ENCODE measurements at regions not wholly inside any gene's neighbourhood (a gene's known extent, or its start where the extent isn't known, plus 50 kb on each side); places are given as distances from the start of the nearest gene placed in this dataset.

GRCh38 chr11:69910519-69911309 is 91.5 kb upstream of the FGF3 start:
- no peaks in the 10 kb centered on the region for H3K9me3 Mint-ChIP-seq
- H3K9me3 ChIP-seq (ENCODE audit: control insufficient read depth in 1 of 2, insufficient read depth in 1 of 2, low read length in 2 of 2): peaks cover 0 to 15% of the 10 kb centered on the region in 2 experiments
- no peak for TF ChIP-seq CTCF (IDR thresholded peaks at IDR 0.05)
- peaks cover 2% of the 10 kb centered on the region for H3K4me1 ChIP-seq (ENCODE audit: insufficient read depth, low read length)
- CTCF ChIA-PET: no interaction called here
- no peaks in the 10 kb centered on the region for H3K36me3 Mint-ChIP-seq (ENCODE audit: low read depth)
- DNase-seq (no peak), ATAC-seq (ENCODE audit: poor library complexity) (no peak)
- no peak overlapping the region for H3K4me3 ChIP-seq (ENCODE audit: low read length)
- POLR2A ChIA-PET: no interaction called here
- H3K27me3 Mint-ChIP-seq: peaks cover 51% of the 10 kb centered on the region
- H3K27ac ChIP-seq (ENCODE audit: low read depth in 1 of 2, low read length in 2 of 2): no peak overlapping the region
- no peaks in the 10 kb centered on the region for H3K4me1 Mint-ChIP-seq (ENCODE audit: low read depth)
- H3K27ac Mint-ChIP-seq: no peak overlapping the region
- intact Hi-C loops (cut with DNase I, micrococcal nuclease): loop anchor here in 1 of 2 experiments (2.0 kb wide), 1 partner anchor 286 kb away; no protein-coding TSS in a partner anchor
- peaks cover 23 to 36% of the 10 kb centered on the region in 2 experiments for H3K27me3 ChIP-seq (ENCODE audit: control insufficient read depth in 1 of 2, insufficient read depth in 2 of 2, low read length in 2 of 2)
- no peak overlapping the region for H3K4me3 Mint-ChIP-seq
- no peaks in the 10 kb centered on the region for H3K36me3 ChIP-seq (ENCODE audit: insufficient read depth, low read length)

GRCh38 chr11:69911310-69912160 is 92.3 kb upstream of the FGF3 start:
- no peak overlapping the region for H3K27ac Mint-ChIP-seq
- no peak for DNase-seq
- Histone ChIP-seq H3K9me3 (ENCODE audit: control insufficient read depth in 1 of 2, insufficient read depth in 1 of 2, low read length in 2 of 2) (peaks cover 0 to 23% of the 10 kb centered on the region in 2 experiments), H3K4me1 (ENCODE audit: insufficient read depth, low read length) (peaks cover 2% of the 10 kb centered on the region), H3K27me3 (ENCODE audit: control insufficient read depth in 1 of 2, insufficient read depth in 2 of 2, low read length in 2 of 2) (peaks cover 28 to 35% of the 10 kb centered on the region in 2 experiments), H3K4me3 (ENCODE audit: low read length) (no peak overlapping the region), H3K27ac (ENCODE audit: low read depth in 1 of 2, low read length in 2 of 2) (no peak overlapping the region), H3K36me3 (ENCODE audit: insufficient read depth, low read length) (no peaks in the 10 kb centered on the region)
- ChIA-PET CTCF (no interaction called here), POLR2A (no interaction called here)
- H3K27me3 Mint-ChIP-seq: peaks cover 49% of the 10 kb centered on the region
- no peaks in the 10 kb centered on the region for H3K36me3 Mint-ChIP-seq (ENCODE audit: low read depth)
- no peak overlapping the region for H3K4me3 Mint-ChIP-seq
- intact Hi-C loops (cut with DNase I, micrococcal nuclease): loop anchor here in 1 of 2 experiments (2.0 kb wide), 1 partner anchor 285 kb away; no protein-coding TSS in a partner anchor
- H3K4me1 Mint-ChIP-seq (ENCODE audit: low read depth): no peaks in the 10 kb centered on the region
- no peaks in the 10 kb centered on the region for H3K9me3 Mint-ChIP-seq
- no peak for TF ChIP-seq CTCF (IDR thresholded peaks at IDR 0.05)
- no peak for ATAC-seq (ENCODE audit: poor library complexity)

- no peak for DNase-seq
These were observed 93.1 kb upstream of the FGF3 start for GRCh38 chr11:69912161-69912910.

More at GRCh38 chr11:69912161-69912910, 93.1 kb upstream of the FGF3 start:
- H3K9me3 ChIP-seq (ENCODE audit: control insufficient read depth in 1 of 2, insufficient read depth in 1 of 2, low read length in 2 of 2): peaks cover 0 to 28% of the 10 kb centered on the region in 2 experiments
- no peaks in the 10 kb centered on the region for H3K9me3 Mint-ChIP-seq
- no peak overlapping the region for H3K27ac ChIP-seq (ENCODE audit: low read depth in 1 of 2, low read length in 2 of 2)
- POLR2A ChIA-PET: no interaction called here
- H3K4me3 Mint-ChIP-seq: no peak overlapping the region
- intact Hi-C loops (cut with DNase I, micrococcal nuclease): no loop called here
- H3K4me3 ChIP-seq (ENCODE audit: low read length): no peak overlapping the region
- peaks cover 2% of the 10 kb centered on the region for H3K4me1 ChIP-seq (ENCODE audit: insufficient read depth, low read length)
- peaks cover 44% of the 10 kb centered on the region for H3K27me3 Mint-ChIP-seq
- H3K4me1 Mint-ChIP-seq (ENCODE audit: low read depth): no peaks in the 10 kb centered on the region
- no peaks in the 10 kb centered on the region for H3K36me3 Mint-ChIP-seq (ENCODE audit: low read depth)
- TF ChIP-seq CTCF (IDR thresholded peaks at IDR 0.05): no peak
- no peaks in the 10 kb centered on the region for H3K36me3 ChIP-seq (ENCODE audit: insufficient read depth, low read length)
- CTCF ChIA-PET: no interaction called here
- H3K27ac Mint-ChIP-seq: no peak overlapping the region
- no peak for ATAC-seq (ENCODE audit: poor library complexity)
- H3K27me3 ChIP-seq (ENCODE audit: control insufficient read depth in 1 of 2, insufficient read depth in 2 of 2, low read length in 2 of 2): peaks cover 27 to 28% of the 10 kb centered on the region in 2 experiments

All from CD4-positive, alpha-beta T cell (primary cell).